MM.1S (cell line): ENCODE measurements at regions not wholly inside any gene's neighbourhood (a gene's known extent, or its start where the extent isn't known, plus 50 kb on each side); places are given as distances from the start of the nearest gene placed in this dataset.

Experiments used
- DNase-seq: peaks from one replicate; pipeline ENCODE4 v3.0.0-alpha.2; 2015
- H2AFZ ChIP-seq: fragments of 300-600 bp; sonication (generic); 2 replicates; pipeline ENCODE4 v1.6.0; 2016; ENCODE audit warnings: antibody characterized with exemption, low read length
- H3F3A ChIP-seq: fragments of 300-600 bp; sonication (generic); 2 replicates; pipeline ENCODE4 v1.6.1; 2016; ENCODE audit warnings: mild to moderate bottlenecking, antibody characterized with exemption, low read length, moderate library complexity, mixed read lengths; ENCODE audit not compliant: insufficient read depth
- H3K27ac ChIP-seq: fragments of 300-600 bp; sonication (generic); 2 replicates; pipeline ENCODE4 v1.5.1; 2016; ENCODE audit warnings: mild to moderate bottlenecking, low read length
- H3K27me3 ChIP-seq: fragments of 300-600 bp; sonication (generic); replicated peaks from 2 replicates; pipeline ENCODE4 v1.6.0; 2016; ENCODE audit warnings: low read length; ENCODE audit not compliant: insufficient read depth
- H3K36me3 ChIP-seq: fragments of 300-600 bp; sonication (generic); replicated peaks from 2 replicates; pipeline ENCODE4 v1.6.1; 2016; ENCODE audit warnings: mild to moderate bottlenecking, low read length, mixed read lengths; ENCODE audit not compliant: insufficient read depth
- H3K4me1 ChIP-seq: fragments of 300-600 bp; sonication (generic); 2 replicates; pipeline ENCODE4 v1.6.1; 2016; ENCODE audit warnings: low read length, mixed read lengths
- H3K4me2 ChIP-seq: fragments of 300-600 bp; sonication (generic); 2 replicates; pipeline ENCODE4 v1.6.0; 2016; ENCODE audit warnings: low read depth, low read length
- H3K4me3 ChIP-seq: fragments of 300-600 bp; sonication (generic); 2 replicates; pipeline ENCODE4 v1.5.1; 2016; ENCODE audit warnings: low read length, mixed read lengths
- H3K79me2 ChIP-seq: fragments of 300-600 bp; sonication (generic); 2 replicates; pipeline ENCODE4 v1.6.1; 2016; ENCODE audit warnings: mixed run types, low read length, mixed read lengths
- H3K9ac ChIP-seq: fragments of 300-600 bp; sonication (generic); 2 replicates; pipeline ENCODE4 v1.6.1; 2016; ENCODE audit warnings: low read length, mixed read lengths
- H3K9me2 ChIP-seq: fragments of 300-600 bp; sonication (generic); replicated peaks from 2 replicates; pipeline ENCODE4 v1.6.1; 2016; ENCODE audit warnings: mild to moderate bottlenecking, low read length, mixed read lengths; ENCODE audit not compliant: insufficient read depth
- H3K9me3 ChIP-seq: fragments of 300-600 bp; sonication (generic); replicated peaks from 2 replicates; pipeline ENCODE4 v1.6.1; 2016; ENCODE audit warnings: mild to moderate bottlenecking, low read length, mixed read lengths; ENCODE audit not compliant: insufficient read depth
- H4K20me1 ChIP-seq: fragments of 300-600 bp; sonication (generic); 2 replicates; pipeline ENCODE4 v1.6.1; 2016; ENCODE audit warnings: mild to moderate bottlenecking, low read length, moderate library complexity, mixed read lengths; ENCODE audit not compliant: insufficient read depth
- EZH2 ChIP-seq: fragments of 300-600 bp; sonication (generic); optimal IDR thresholded peaks from 2 replicates; pipeline ENCODE3; 2017; ENCODE audit warnings: low read depth, mild to moderate bottlenecking, antibody characterized with exemption, low read length, mixed read lengths
- EZH2phosphoT487 ChIP-seq: fragments of 300-600 bp; sonication (generic); IDR thresholded peaks from 2 replicates; pipeline ENCODE4 v1.6.1; 2018; ENCODE audit warnings: antibody characterized with exemption, low read length
- TF ChIP-seq, protein P1 (sequence below): fragments of 300-600 bp; sonication (generic); IDR thresholded peaks from 2 replicates; pipeline ENCODE4 v1.5.1; 2016; ENCODE audit warnings: antibody characterized with exemption, low read length, mixed read lengths

DNA sequence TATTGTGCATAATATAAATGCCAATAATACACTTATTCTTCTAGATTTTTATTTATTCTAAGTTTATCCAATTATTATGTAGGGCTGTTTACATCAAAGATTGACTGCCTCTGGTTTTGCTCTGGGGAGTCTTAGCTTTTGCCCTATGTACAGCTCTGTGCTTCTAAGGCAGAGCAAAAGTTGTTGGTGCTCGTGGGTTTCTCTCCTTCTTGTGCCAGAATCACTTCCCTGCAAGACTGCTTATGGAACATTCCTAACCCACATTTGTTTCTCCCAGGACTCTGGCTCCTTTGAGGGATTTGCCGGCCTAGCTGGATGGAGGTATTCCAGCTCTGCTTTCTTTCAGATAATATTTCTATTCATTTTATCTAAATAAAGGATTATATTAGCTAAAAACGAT is 849.1 kb downstream of the USP25 start:
- peak overlapping the region; percentile 62; the same call in 1 of the 2 replicates for H3K27ac ChIP-seq
- H3F3A ChIP-seq, result peaks cover 19% of the 10 kb centered on the region
- no peak overlapping the region for H2AFZ ChIP-seq
- no peaks in the 10 kb centered on the region for H4K20me1 ChIP-seq
- no peaks in the 10 kb centered on the region for H3K36me3 ChIP-seq
- TF ChIP-seq EZH2, result no peak
- no peak for TF ChIP-seq EZH2phosphoT487
- TF ChIP-seq, protein P1, sequence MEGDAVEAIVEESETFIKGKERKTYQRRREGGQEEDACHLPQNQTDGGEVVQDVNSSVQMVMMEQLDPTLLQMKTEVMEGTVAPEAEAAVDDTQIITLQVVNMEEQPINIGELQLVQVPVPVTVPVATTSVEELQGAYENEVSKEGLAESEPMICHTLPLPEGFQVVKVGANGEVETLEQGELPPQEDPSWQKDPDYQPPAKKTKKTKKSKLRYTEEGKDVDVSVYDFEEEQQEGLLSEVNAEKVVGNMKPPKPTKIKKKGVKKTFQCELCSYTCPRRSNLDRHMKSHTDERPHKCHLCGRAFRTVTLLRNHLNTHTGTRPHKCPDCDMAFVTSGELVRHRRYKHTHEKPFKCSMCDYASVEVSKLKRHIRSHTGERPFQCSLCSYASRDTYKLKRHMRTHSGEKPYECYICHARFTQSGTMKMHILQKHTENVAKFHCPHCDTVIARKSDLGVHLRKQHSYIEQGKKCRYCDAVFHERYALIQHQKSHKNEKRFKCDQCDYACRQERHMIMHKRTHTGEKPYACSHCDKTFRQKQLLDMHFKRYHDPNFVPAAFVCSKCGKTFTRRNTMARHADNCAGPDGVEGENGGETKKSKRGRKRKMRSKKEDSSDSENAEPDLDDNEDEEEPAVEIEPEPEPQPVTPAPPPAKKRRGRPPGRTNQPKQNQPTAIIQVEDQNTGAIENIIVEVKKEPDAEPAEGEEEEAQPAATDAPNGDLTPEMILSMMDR, result no peak
- H3K4me2 ChIP-seq, result peak overlapping the region; percentile 28; the same call in 1 of the 2 replicates
- peaks cover 17% of the 10 kb centered on the region for H3K4me1 ChIP-seq
- H3K9ac ChIP-seq, result no peak overlapping the region
- H3K9me3 ChIP-seq, result no peaks in the 10 kb centered on the region
- no peaks in the 10 kb centered on the region for H3K9me2 ChIP-seq
- H3K79me2 ChIP-seq, result no peaks in the 10 kb centered on the region
- H3K27me3 ChIP-seq, result no peaks in the 10 kb centered on the region
- H3K4me3 ChIP-seq, result no peak overlapping the region
- DNase-seq, result no peak

- Histone ChIP-seq H4K20me1 (no peaks in the 10 kb centered on the region), H3K27me3 (no peaks in the 10 kb centered on the region), H3K9ac (peak overlapping the region; percentile 30; the same call in 1 of the 2 replicates), H3K79me2 (no peaks in the 10 kb centered on the region), H3K9me3 (no peaks in the 10 kb centered on the region), H2AFZ (no peak overlapping the region), H3K4me2 (peak overlapping the region; percentile 28; the same call in 1 of the 2 replicates), H3K36me3 (no peaks in the 10 kb centered on the region), H3F3A (peaks cover 19% of the 10 kb centered on the region), H3K4me3 (peak overlapping the region; percentile 4; the same call in 1 of the 2 replicates), H3K27ac (peak overlapping the region; percentile 62; the same call in 1 of the 2 replicates), H3K9me2 (no peaks in the 10 kb centered on the region), H3K4me1 (peaks cover 17% of the 10 kb centered on the region)
- TF ChIP-seq, protein P1, result no peak
- TF ChIP-seq EZH2phosphoT487, result no peak
- no peak for TF ChIP-seq EZH2
- DNase-seq, result peak; percentile 91
Measured at GRCh38 chr21:16579538-16579937, 849.8 kb downstream of the USP25 start.

DNA sequence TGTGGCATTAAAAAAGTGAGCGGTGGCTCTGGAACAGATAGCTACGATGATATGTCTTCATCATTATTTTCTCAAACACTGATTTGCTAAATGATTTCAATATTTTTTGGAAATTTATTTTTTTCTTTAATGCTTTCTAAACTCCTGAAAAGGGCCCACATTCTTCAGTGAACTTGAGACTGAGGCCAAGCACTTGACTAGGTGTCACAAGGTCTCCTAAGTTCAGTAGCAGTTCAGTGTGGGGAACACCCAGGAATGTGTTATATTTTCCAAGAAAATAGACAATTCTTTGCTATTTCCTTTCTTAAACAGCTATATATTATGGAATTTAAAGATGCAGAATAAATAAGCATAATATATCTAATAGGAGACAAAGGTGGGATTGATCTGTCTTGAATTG is 850.9 kb downstream of the USP25 start:
- no peaks in the 10 kb centered on the region for H4K20me1 ChIP-seq
- no peaks in the 10 kb centered on the region for H3K79me2 ChIP-seq
- H3K4me3 ChIP-seq, result no peak overlapping the region
- no peak overlapping the region for H3K9ac ChIP-seq
- H3K4me1 ChIP-seq, result peaks cover 17% of the 10 kb centered on the region
- peaks cover 19% of the 10 kb centered on the region for H3F3A ChIP-seq
- H3K9me3 ChIP-seq, result no peaks in the 10 kb centered on the region
- peak overlapping the region; percentile 28; the same call in 1 of the 2 replicates for H3K4me2 ChIP-seq
- DNase-seq, result no peak
- no peak for TF ChIP-seq EZH2phosphoT487
- H3K9me2 ChIP-seq, result no peaks in the 10 kb centered on the region
- no peaks in the 10 kb centered on the region for H3K36me3 ChIP-seq
- no peaks in the 10 kb centered on the region for H3K27me3 ChIP-seq
- H3K27ac ChIP-seq, result peak overlapping the region; percentile 62; the same call in 1 of the 2 replicates
- no peak overlapping the region for H2AFZ ChIP-seq

DNA sequence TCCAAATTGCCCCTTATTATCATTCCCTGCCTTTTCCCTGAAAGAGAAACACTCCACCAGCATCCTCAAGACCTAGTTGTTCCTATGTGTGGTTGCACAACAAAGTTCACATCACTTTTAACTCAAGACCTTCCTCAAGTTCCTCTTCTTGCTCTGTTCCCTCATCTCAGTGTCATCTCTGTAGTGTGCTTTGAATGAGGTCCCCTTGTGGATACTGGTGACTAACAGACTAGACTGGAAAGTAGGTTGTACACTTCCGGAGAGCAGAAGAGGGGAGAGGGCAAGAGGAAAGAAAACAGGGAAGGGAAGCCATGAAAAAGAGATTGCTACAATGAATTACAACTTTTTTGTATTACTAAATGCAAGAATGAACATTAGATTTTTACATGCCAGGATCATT is 853.8 kb downstream of the USP25 start:
- no peak overlapping the region for H3K4me3 ChIP-seq
- H4K20me1 ChIP-seq, result no peaks in the 10 kb centered on the region
- H3K4me1 ChIP-seq, result peaks cover 28% of the 10 kb centered on the region
- H3K79me2 ChIP-seq, result no peaks in the 10 kb centered on the region
- no peak overlapping the region for H2AFZ ChIP-seq
- no peak overlapping the region for H3K9ac ChIP-seq
- H3K9me3 ChIP-seq, result no peaks in the 10 kb centered on the region
- no peaks in the 10 kb centered on the region for H3K9me2 ChIP-seq
- H3K4me2 ChIP-seq, result no peak overlapping the region
- H3F3A ChIP-seq, result peaks cover 22% of the 10 kb centered on the region
- H3K36me3 ChIP-seq, result no peaks in the 10 kb centered on the region
- no peak overlapping the region for H3K27ac ChIP-seq
- TF ChIP-seq EZH2phosphoT487 (no peak), EZH2 (no peak)
- TF ChIP-seq, protein P1, result no peak
- DNase-seq, result no peak
- no peaks in the 10 kb centered on the region for H3K27me3 ChIP-seq
